Tibial nerve (tissue), 3 donors: ENCODE measurements at regions not wholly inside any gene's neighbourhood (a gene's known extent, or its start where the extent isn't known, plus 50 kb on each side); places are given as distances from the start of the nearest gene placed in this dataset.

ENCODE experiments used
- CTCF ChIP-seq, 5 experiments: fragments of 200-600 bp in 3 of 5; fragments of 450-650 bp in 2 of 5; sonication (generic) in 3 of 5; IDR thresholded peaks; one replicate each; pipeline ENCODE4 v1.5.1; 2016 to 2019; ENCODE audit warnings: antibody characterized with exemption in 5 of 5, mild to moderate bottlenecking in 3 of 5, moderate library complexity in 2 of 5
- POLR2A ChIP-seq, 2 donors: fragments of 450-650 bp; IDR thresholded peaks; one replicate each; pipeline ENCODE4 v1.6.1; 2017; ENCODE audit warnings: antibody characterized with exemption in 2 of 2, mild to moderate bottlenecking in 2 of 2, moderate library complexity in 2 of 2

- no peak for TF ChIP-seq CTCF (IDR thresholded peaks at IDR 0.05)
- no peak for TF ChIP-seq POLR2A (IDR thresholded peaks at IDR 0.05)
Measured at GRCh38 chr6:145561095-145562072, 173.9 kb downstream of the EPM2A start.
